GM18868 (cell line): ENCODE measurements at regions not wholly inside any gene's neighbourhood (a gene's known extent, or its start where the extent isn't known, plus 50 kb on each side); places are given as distances from the start of the nearest gene placed in this dataset.
"Not testable (repeated sequence)": the region's sequence is repeated elsewhere in the genome, so short reads cannot be mapped to it uniquely, and the experiment has no call there.

Experiments
- ATAC-seq: cut with Tn5 transposase; IDR thresholded peaks from one replicate; pipeline ENCODE4 v1.9.1; 2021; ENCODE audit warnings: mild to moderate bottlenecking, moderate library complexity; ENCODE audit not compliant: unreplicated experiment

- no peak for ATAC-seq
These were observed 52.6 kb downstream of the ERICH4 start for GRCh38 chr19:41495589-41495988.

GRCh38 chr19:41499899-41500298, 56.9 kb downstream of the ERICH4 start:
- ATAC-seq, result no peak

- no peak for ATAC-seq
These were observed 57.5 kb downstream of the ERICH4 start for GRCh38 chr19:41500443-41500842.

GRCh38 chr19:41501854-41502253, 58.9 kb downstream of the ERICH4 start:
- no peak for ATAC-seq

GRCh38 chr19:41505105-41505504, 62.1 kb downstream of the ERICH4 start:
- ATAC-seq, result no peak

GRCh38 chr19:41510484-41510883, 65.5 kb upstream of the CEACAM21 start:
- no peak for ATAC-seq

- ATAC-seq, result no peak
These were observed 64.3 kb upstream of the CEACAM21 start for GRCh38 chr19:41511628-41512027.

GRCh38 chr19:41515015-41515652, 60.8 kb upstream of the CEACAM21 start:
- no peak for ATAC-seq

GRCh38 chr19:41516292-41517171, 59.4 kb upstream of the CEACAM21 start:
- ATAC-seq, result not testable (repeated sequence)

- no peak for ATAC-seq
These were observed 57.8 kb upstream of the CEACAM21 start for GRCh38 chr19:41518141-41518540.

- peak; percentile 58 for ATAC-seq
These were observed 54.6 kb upstream of the CEACAM21 start for GRCh38 chr19:41521138-41521930.

GRCh38 chr19:41521931-41522555, 53.9 kb upstream of the CEACAM21 start:
- ATAC-seq, result no peak

- no peak for ATAC-seq
These were observed 50.0 kb upstream of the CEACAM21 start for GRCh38 chr19:41525989-41526388.
